Breast epithelium (tissue), 3 donors: ENCODE measurements at regions not wholly inside any gene's neighbourhood (a gene's known extent, or its start where the extent isn't known, plus 50 kb on each side); places are given as distances from the start of the nearest gene placed in this dataset.

Experiments
- CTCF ChIP-seq, 3 donors: fragments of 450-650 bp; IDR thresholded peaks; one replicate each; pipeline ENCODE4 v1.5.1; 2016 to 2017; ENCODE audit warnings: antibody characterized with exemption in 3 of 3, mild to moderate bottlenecking in 3 of 3, moderate library complexity in 3 of 3
- POLR2A ChIP-seq: fragments of 450-650 bp; IDR thresholded peaks from one replicate; pipeline ENCODE4 v1.6.1; 2016; ENCODE audit warnings: antibody characterized with exemption, mild to moderate bottlenecking, moderate library complexity
- POLR2AphosphoS5 ChIP-seq, 3 donors: sonication (generic); formaldehyde crosslinking; IDR thresholded peaks; one replicate each; pipeline ENCODE4 v1.6.1; 2017; ENCODE audit warnings: antibody characterized with exemption in 3 of 3

- TF ChIP-seq CTCF (IDR thresholded peaks at IDR 0.05) = no peak
- no peak for TF ChIP-seq POLR2A
- TF ChIP-seq POLR2AphosphoS5 (IDR thresholded peaks at IDR 0.05) = no peak
Measured at GRCh38 chr16:50956637-50957036, 194.4 kb downstream of the SALL1 start.
